ENCODE measurements at regions not wholly inside any gene's neighbourhood (a gene's known extent, or its start where the extent isn't known, plus 50 kb on each side); places are given as distances from the start of the nearest gene placed in this dataset.

- no peak for DNase-seq (ENCODE audit: low read depth, low spot score)
- Histone ChIP-seq H3K4me3 (ENCODE audit: insufficient read length, low read depth) (no peak overlapping the region), H3K4me1 (ENCODE audit: insufficient read depth, insufficient read length) (no peaks in the 10 kb centered on the region), H3K9ac (ENCODE audit: insufficient read length, low read depth) (no peak overlapping the region), H3K27me3 (ENCODE audit: insufficient read depth, insufficient read length) (no peaks in the 10 kb centered on the region), H3K36me3 (ENCODE audit: insufficient read depth, insufficient read length, low read length) (no peaks in the 10 kb centered on the region), H3K9me3 (ENCODE audit: insufficient read depth, low read length) (no peaks in the 10 kb centered on the region)
- TF ChIP-seq SUZ12 (IDR thresholded peaks at IDR 0.05; ENCODE audit: extremely low read depth, insufficient read depth, insufficient read length) (no peak), ZNF274 (IDR thresholded peaks at IDR 0.05; ENCODE audit: low read depth, low read length) (no peak), YY1 (IDR thresholded peaks at IDR 0.05; ENCODE audit: insufficient read depth, insufficient read length) (no peak)
Observed at GRCh38 chr4:54897590-54897989, 227.8 kb downstream of the KDR start.

- Histone ChIP-seq H3K4me1 (ENCODE audit: insufficient read depth, insufficient read length) (no peaks in the 10 kb centered on the region), H3K9ac (ENCODE audit: insufficient read length, low read depth) (no peak overlapping the region), H3K36me3 (ENCODE audit: insufficient read depth, insufficient read length, low read length) (no peaks in the 10 kb centered on the region), H3K9me3 (ENCODE audit: insufficient read depth, low read length) (no peaks in the 10 kb centered on the region), H3K4me3 (ENCODE audit: insufficient read length, low read depth) (no peak overlapping the region), H3K27me3 (ENCODE audit: insufficient read depth, insufficient read length) (no peaks in the 10 kb centered on the region)
- no peak for TF ChIP-seq ZNF274 (IDR thresholded peaks at IDR 0.05; ENCODE audit: low read depth, low read length)
- no peak for TF ChIP-seq SUZ12 (IDR thresholded peaks at IDR 0.05; ENCODE audit: extremely low read depth, insufficient read depth, insufficient read length)
- TF ChIP-seq YY1 (IDR thresholded peaks at IDR 0.05; ENCODE audit: insufficient read depth, insufficient read length): no peak
- DNase-seq (ENCODE audit: low read depth, low spot score): no peak
Observed at GRCh38 chr4:54882616-54883015, 224.9 kb downstream of the KIT start.

GRCh38 chr4:54879576-54879975, 221.8 kb downstream of the KIT start:
- H3K4me1 ChIP-seq (ENCODE audit: insufficient read depth, insufficient read length): no peaks in the 10 kb centered on the region
- H3K27me3 ChIP-seq (ENCODE audit: insufficient read depth, insufficient read length): no peaks in the 10 kb centered on the region
- no peak overlapping the region for H3K4me3 ChIP-seq (ENCODE audit: insufficient read length, low read depth)
- no peak overlapping the region for H3K9ac ChIP-seq (ENCODE audit: insufficient read length, low read depth)
- no peaks in the 10 kb centered on the region for H3K9me3 ChIP-seq (ENCODE audit: insufficient read depth, low read length)
- no peaks in the 10 kb centered on the region for H3K36me3 ChIP-seq (ENCODE audit: insufficient read depth, insufficient read length, low read length)
- TF ChIP-seq SUZ12 (IDR thresholded peaks at IDR 0.05; ENCODE audit: extremely low read depth, insufficient read depth, insufficient read length): no peak
- TF ChIP-seq ZNF274 (IDR thresholded peaks at IDR 0.05; ENCODE audit: low read depth, low read length): no peak
- no peak for TF ChIP-seq YY1 (IDR thresholded peaks at IDR 0.05; ENCODE audit: insufficient read depth, insufficient read length)
- DNase-seq (ENCODE audit: low read depth, low spot score): no peak

DNA sequence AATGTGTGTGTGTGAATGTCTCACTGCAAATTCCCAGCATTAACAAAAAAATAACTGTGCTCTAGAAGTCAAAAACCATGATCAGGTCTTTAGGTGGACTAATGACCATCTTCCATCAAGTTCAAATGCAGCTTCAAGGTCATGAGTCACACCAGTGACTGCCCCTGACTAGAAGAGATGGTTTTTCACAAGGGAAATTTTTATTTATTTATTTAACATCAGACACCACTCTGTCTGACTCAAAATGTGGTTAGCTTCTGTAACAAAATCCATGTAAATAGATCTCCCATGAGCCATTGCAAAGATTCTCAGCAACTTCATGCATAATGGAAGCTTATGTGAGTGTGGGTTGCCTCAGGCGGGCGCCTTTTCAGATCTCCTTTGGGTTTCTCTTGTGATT, 219.2 kb downstream of the KIT start:
- TF ChIP-seq SUZ12 (IDR thresholded peaks at IDR 0.05; ENCODE audit: extremely low read depth, insufficient read depth, insufficient read length): no peak

GRCh38 chr4:54872261-54872660, 214.5 kb downstream of the KIT start:
- Histone ChIP-seq H3K9ac (ENCODE audit: insufficient read length, low read depth) (no peak overlapping the region), H3K4me1 (ENCODE audit: insufficient read depth, insufficient read length) (no peaks in the 10 kb centered on the region), H3K27me3 (ENCODE audit: insufficient read depth, insufficient read length) (no peaks in the 10 kb centered on the region), H3K4me3 (ENCODE audit: insufficient read length, low read depth) (no peak overlapping the region), H3K36me3 (ENCODE audit: insufficient read depth, insufficient read length, low read length) (no peaks in the 10 kb centered on the region), H3K9me3 (ENCODE audit: insufficient read depth, low read length) (no peaks in the 10 kb centered on the region)
- TF ChIP-seq YY1 (IDR thresholded peaks at IDR 0.05; ENCODE audit: insufficient read depth, insufficient read length) (no peak), ZNF274 (IDR thresholded peaks at IDR 0.05; ENCODE audit: low read depth, low read length) (no peak), SUZ12 (IDR thresholded peaks at IDR 0.05; ENCODE audit: extremely low read depth, insufficient read depth, insufficient read length) (no peak)
- DNase-seq (ENCODE audit: low read depth, low spot score): no peak

More for the DNA sequence above, 219.2 kb downstream of the KIT start:
- H3K36me3 ChIP-seq (ENCODE audit: insufficient read depth, insufficient read length, low read length): no peaks in the 10 kb centered on the region
- no peaks in the 10 kb centered on the region for H3K27me3 ChIP-seq (ENCODE audit: insufficient read depth, insufficient read length)
- DNase-seq (ENCODE audit: low read depth, low spot score): no peak
- no peaks in the 10 kb centered on the region for H3K4me1 ChIP-seq (ENCODE audit: insufficient read depth, insufficient read length)
- H3K4me3 ChIP-seq (ENCODE audit: insufficient read length, low read depth): no peak overlapping the region
- H3K9ac ChIP-seq (ENCODE audit: insufficient read length, low read depth): no peak overlapping the region
- H3K9me3 ChIP-seq (ENCODE audit: insufficient read depth, low read length): no peaks in the 10 kb centered on the region

- Histone ChIP-seq H3K27me3 (ENCODE audit: insufficient read depth, insufficient read length) (no peaks in the 10 kb centered on the region), H3K4me3 (ENCODE audit: insufficient read length, low read depth) (no peak overlapping the region), H3K9ac (ENCODE audit: insufficient read length, low read depth) (no peak overlapping the region), H3K36me3 (ENCODE audit: insufficient read depth, insufficient read length, low read length) (no peaks in the 10 kb centered on the region), H3K4me1 (ENCODE audit: insufficient read depth, insufficient read length) (no peaks in the 10 kb centered on the region), H3K9me3 (ENCODE audit: insufficient read depth, low read length) (no peaks in the 10 kb centered on the region)
- TF ChIP-seq YY1 (IDR thresholded peaks at IDR 0.05; ENCODE audit: insufficient read depth, insufficient read length): no peak
- TF ChIP-seq SUZ12 (IDR thresholded peaks at IDR 0.05; ENCODE audit: extremely low read depth, insufficient read depth, insufficient read length): no peak
- no peak for TF ChIP-seq ZNF274 (IDR thresholded peaks at IDR 0.05; ENCODE audit: low read depth, low read length)
- DNase-seq (ENCODE audit: low read depth, low spot score): no peak
Observed at GRCh38 chr4:54863571-54864255, 206.0 kb downstream of the KIT start.

GRCh38 chr4:54861201-54861600, 203.4 kb downstream of the KIT start:
- DNase-seq (ENCODE audit: low read depth, low spot score): no peak
- Histone ChIP-seq H3K4me1 (ENCODE audit: insufficient read depth, insufficient read length) (no peaks in the 10 kb centered on the region), H3K4me3 (ENCODE audit: insufficient read length, low read depth) (no peak overlapping the region), H3K9me3 (ENCODE audit: insufficient read depth, low read length) (no peaks in the 10 kb centered on the region), H3K27me3 (ENCODE audit: insufficient read depth, insufficient read length) (no peaks in the 10 kb centered on the region), H3K36me3 (ENCODE audit: insufficient read depth, insufficient read length, low read length) (no peaks in the 10 kb centered on the region), H3K9ac (ENCODE audit: insufficient read length, low read depth) (no peak overlapping the region)
- TF ChIP-seq SUZ12 (IDR thresholded peaks at IDR 0.05; ENCODE audit: extremely low read depth, insufficient read depth, insufficient read length) (no peak), YY1 (IDR thresholded peaks at IDR 0.05; ENCODE audit: insufficient read depth, insufficient read length) (no peak), ZNF274 (IDR thresholded peaks at IDR 0.05; ENCODE audit: low read depth, low read length) (no peak)
